Upper lobe of left lung (tissue), 4 donors: ENCODE measurements at regions not wholly inside any gene's neighbourhood (a gene's known extent, or its start where the extent isn't known, plus 50 kb on each side); places are given as distances from the start of the nearest gene placed in this dataset.

Experiments
- EP300 ChIP-seq, 4 donors: sonication (generic); formaldehyde crosslinking; IDR thresholded peaks; one replicate each; pipeline ENCODE4 v1.5.1; 2017; ENCODE audit warnings: antibody characterized with exemption in 4 of 4, control low read depth in 2 of 4
- POLR2A ChIP-seq, 4 donors: fragments of 450-650 bp; IDR thresholded peaks; one replicate each; pipeline ENCODE4 v1.5.1; 2016 to 2017; ENCODE audit warnings: antibody characterized with exemption in 4 of 4, mild to moderate bottlenecking in 2 of 4
- POLR2AphosphoS5 ChIP-seq, 2 donors: sonication (generic); formaldehyde crosslinking; IDR thresholded peaks; one replicate each; pipeline ENCODE4 v1.5.1; 2017; ENCODE audit warnings: antibody characterized with exemption in 2 of 2
- TF ChIP-seq, protein P1 (sequence below), 6 experiments: fragments of 450-650 bp in 4 of 6; fragments of 200-600 bp in 2 of 6; sonication (generic) in 2 of 6; IDR thresholded peaks; one replicate each; pipeline ENCODE4 v1.5.1; 2016 to 2019; ENCODE audit warnings: antibody characterized with exemption in 6 of 6

DNA sequence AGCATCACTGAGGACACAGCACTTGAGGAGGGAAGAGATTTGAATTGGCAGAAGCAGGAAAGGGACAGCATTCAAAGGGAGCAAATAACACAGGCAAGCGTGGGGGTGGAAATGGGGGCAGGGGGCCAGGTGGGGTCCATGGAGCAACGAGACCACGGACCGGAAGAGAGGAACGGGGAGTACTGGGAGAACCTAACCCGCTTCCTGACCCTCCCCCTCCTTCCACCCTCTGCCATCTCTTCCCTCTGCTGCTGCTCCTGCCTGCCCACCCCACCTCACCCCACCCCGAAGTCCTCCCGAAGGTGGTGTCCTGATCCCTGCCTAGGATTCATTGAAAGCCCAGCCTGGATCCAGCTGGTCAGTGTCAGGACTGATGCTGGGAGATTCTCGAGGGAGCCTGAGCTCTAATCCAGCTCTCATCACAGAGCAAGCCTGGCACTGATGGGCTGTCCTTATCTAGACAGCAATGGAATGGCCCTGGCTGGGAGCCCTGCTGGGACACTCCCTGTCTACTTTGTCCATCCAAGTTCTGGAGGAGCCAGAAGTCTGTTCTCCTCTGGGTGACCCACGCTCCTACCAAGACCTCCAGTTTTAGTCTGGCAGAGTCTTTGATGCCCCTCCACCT, 105.0 kb downstream of the TRIM29 start:
- TF ChIP-seq, protein P1, sequence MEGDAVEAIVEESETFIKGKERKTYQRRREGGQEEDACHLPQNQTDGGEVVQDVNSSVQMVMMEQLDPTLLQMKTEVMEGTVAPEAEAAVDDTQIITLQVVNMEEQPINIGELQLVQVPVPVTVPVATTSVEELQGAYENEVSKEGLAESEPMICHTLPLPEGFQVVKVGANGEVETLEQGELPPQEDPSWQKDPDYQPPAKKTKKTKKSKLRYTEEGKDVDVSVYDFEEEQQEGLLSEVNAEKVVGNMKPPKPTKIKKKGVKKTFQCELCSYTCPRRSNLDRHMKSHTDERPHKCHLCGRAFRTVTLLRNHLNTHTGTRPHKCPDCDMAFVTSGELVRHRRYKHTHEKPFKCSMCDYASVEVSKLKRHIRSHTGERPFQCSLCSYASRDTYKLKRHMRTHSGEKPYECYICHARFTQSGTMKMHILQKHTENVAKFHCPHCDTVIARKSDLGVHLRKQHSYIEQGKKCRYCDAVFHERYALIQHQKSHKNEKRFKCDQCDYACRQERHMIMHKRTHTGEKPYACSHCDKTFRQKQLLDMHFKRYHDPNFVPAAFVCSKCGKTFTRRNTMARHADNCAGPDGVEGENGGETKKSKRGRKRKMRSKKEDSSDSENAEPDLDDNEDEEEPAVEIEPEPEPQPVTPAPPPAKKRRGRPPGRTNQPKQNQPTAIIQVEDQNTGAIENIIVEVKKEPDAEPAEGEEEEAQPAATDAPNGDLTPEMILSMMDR (IDR thresholded peaks at IDR 0.05), result no peak
- TF ChIP-seq POLR2AphosphoS5 (IDR thresholded peaks at IDR 0.05), result no peak
- no peak for TF ChIP-seq POLR2A (IDR thresholded peaks at IDR 0.05)
- TF ChIP-seq EP300 (IDR thresholded peaks at IDR 0.05), result no peak
